PFSK-1 (cell line): ENCODE measurements at regions not wholly inside any gene's neighbourhood (a gene's known extent, or its start where the extent isn't known, plus 50 kb on each side); places are given as distances from the start of the nearest gene placed in this dataset.

ENCODE experiments used
- FOXP2 ChIP-seq: optimal IDR thresholded peaks from 2 replicates; pipeline ENCODE3; 2011; ENCODE audit warnings: borderline replicate concordance, control low read depth, inconsistent platforms; ENCODE audit not compliant: insufficient read depth; ENCODE audit errors: extremely low read length, extremely low read depth
- POLR2AphosphoS5 ChIP-seq: IDR thresholded peaks from 2 replicates; pipeline ENCODE4 v1.6.1; 2012; ENCODE audit warnings: low read depth, mild to moderate bottlenecking, control low read depth, low read length, moderate library complexity
- SIN3A ChIP-seq: IDR thresholded peaks from 2 replicates; pipeline ENCODE4 v1.6.1; 2012; ENCODE audit warnings: mild to moderate bottlenecking, low read length, moderate library complexity, borderline replicate concordance; ENCODE audit not compliant: insufficient read depth
- TAF1 ChIP-seq: IDR thresholded peaks from 2 replicates; pipeline ENCODE4 v1.6.1; 2012; ENCODE audit warnings: low read length, control low read depth, borderline replicate concordance; ENCODE audit not compliant: insufficient read depth
- TF ChIP-seq, protein P1 (sequence below), 2 experiments: IDR thresholded peaks; 2 replicates each; pipeline versions ENCODE4 v1.6.1 to v1.8.0; 2011 to 2012; ENCODE audit warnings: low read depth in 2 of 2, low read length in 2 of 2, control low read depth in 1 of 2, inconsistent platforms in 1 of 2, mild to moderate bottlenecking in 1 of 2, moderate library complexity in 1 of 2; ENCODE audit not compliant: insufficient read depth in 1 of 2

DNA sequence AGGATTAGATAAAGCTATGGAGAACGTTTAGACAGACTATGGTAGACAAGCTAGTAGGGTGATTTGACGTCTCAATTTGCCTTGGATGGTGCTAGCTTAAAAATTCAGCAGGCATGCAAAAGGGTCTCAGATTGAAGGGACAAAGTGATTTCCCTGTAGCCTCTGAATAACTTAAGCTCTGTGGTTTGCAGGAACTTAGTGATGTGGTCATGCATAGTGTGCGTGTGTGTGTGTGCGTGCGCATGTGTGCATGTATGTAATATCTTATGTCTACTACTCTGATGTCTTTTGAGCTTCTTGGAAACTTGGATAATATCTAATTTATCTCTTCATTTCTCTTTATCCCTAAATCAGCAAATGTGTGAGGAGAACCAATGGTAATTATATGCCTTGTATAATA is 183.6 kb upstream of the TNC start:
- TF ChIP-seq, protein P1, sequence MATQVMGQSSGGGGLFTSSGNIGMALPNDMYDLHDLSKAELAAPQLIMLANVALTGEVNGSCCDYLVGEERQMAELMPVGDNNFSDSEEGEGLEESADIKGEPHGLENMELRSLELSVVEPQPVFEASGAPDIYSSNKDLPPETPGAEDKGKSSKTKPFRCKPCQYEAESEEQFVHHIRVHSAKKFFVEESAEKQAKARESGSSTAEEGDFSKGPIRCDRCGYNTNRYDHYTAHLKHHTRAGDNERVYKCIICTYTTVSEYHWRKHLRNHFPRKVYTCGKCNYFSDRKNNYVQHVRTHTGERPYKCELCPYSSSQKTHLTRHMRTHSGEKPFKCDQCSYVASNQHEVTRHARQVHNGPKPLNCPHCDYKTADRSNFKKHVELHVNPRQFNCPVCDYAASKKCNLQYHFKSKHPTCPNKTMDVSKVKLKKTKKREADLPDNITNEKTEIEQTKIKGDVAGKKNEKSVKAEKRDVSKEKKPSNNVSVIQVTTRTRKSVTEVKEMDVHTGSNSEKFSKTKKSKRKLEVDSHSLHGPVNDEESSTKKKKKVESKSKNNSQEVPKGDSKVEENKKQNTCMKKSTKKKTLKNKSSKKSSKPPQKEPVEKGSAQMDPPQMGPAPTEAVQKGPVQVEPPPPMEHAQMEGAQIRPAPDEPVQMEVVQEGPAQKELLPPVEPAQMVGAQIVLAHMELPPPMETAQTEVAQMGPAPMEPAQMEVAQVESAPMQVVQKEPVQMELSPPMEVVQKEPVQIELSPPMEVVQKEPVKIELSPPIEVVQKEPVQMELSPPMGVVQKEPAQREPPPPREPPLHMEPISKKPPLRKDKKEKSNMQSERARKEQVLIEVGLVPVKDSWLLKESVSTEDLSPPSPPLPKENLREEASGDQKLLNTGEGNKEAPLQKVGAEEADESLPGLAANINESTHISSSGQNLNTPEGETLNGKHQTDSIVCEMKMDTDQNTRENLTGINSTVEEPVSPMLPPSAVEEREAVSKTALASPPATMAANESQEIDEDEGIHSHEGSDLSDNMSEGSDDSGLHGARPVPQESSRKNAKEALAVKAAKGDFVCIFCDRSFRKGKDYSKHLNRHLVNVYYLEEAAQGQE (IDR thresholded peaks at IDR 0.05; ENCODE audit: insufficient read depth in 1 of 2, low read depth in 2 of 2, low read length in 2 of 2), result no peak
- TF ChIP-seq TAF1, result no peak
- no peak for TF ChIP-seq FOXP2
- no peak for TF ChIP-seq POLR2AphosphoS5
- TF ChIP-seq SIN3A, result no peak

DNA sequence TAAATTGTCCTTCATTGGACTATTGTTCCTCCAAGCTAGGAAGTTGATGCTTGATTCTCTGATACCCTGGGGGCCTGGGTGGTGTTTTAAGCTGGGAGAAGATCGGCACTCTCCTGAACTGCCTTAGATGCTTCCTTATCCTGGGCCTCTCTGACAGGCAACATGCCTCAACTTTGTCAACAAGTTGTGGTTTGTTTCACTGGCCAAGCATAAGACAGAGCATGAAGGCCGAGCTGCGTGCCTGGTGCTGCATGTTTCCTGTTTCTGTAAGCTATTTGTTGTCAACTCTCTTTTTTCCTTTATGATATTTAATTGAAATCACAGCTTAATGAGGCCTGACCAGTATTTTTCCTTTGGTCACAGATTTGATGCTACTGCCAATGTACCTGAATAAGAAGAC is 187.6 kb upstream of the TNC start:
- no peak for TF ChIP-seq FOXP2
- TF ChIP-seq POLR2AphosphoS5, result no peak
- no peak for TF ChIP-seq SIN3A
- TF ChIP-seq TAF1, result no peak
- TF ChIP-seq, protein P1 (IDR thresholded peaks at IDR 0.05; ENCODE audit: insufficient read depth in 1 of 2, low read depth in 2 of 2, low read length in 2 of 2), result no peak

DNA sequence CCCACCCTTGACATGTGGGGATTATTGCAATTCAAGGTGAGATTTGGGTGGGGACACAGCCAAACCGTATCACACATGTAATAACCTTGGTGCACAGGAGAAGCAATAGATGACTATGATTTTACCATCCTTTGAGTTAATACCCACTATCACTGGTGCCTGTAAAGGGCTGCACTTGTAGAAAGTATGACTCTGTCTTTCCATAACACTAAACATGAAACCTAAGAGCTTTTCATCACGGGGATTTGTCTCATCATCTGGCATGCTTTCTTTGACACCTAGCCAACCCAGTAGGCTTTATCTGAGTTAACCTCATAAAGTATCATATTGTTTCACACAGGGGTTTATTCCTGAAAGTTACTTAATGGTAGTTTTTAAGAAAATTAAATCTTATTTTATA is 188.9 kb upstream of the TNC start:
- TF ChIP-seq, protein P1 (IDR thresholded peaks at IDR 0.05; ENCODE audit: insufficient read depth in 1 of 2, low read depth in 2 of 2, low read length in 2 of 2), result no peak

DNA sequence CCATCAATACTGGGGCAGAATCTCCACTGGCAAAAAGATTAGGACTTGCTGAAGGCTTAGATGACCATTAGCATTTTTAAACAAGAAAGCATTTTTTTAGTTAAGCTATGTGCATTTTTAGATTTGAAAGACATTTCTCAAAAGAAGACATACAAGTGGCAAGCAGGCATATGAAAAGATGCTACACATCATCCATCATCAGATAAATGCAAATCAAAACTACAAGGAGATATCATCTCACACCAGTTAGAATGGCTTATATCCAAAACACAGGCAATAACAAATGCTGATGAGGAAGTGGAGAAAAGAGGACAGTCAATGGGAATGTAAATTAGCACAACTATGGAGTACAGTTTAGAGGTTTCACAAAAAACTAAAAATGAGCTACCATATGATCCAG is 195.6 kb upstream of the TNC start:
- TF ChIP-seq, protein P1 (IDR thresholded peaks at IDR 0.05; ENCODE audit: insufficient read depth in 1 of 2, low read depth in 2 of 2, low read length in 2 of 2), result no peak
- TF ChIP-seq FOXP2 (no peak), SIN3A (no peak), POLR2AphosphoS5 (no peak), TAF1 (no peak)

DNA sequence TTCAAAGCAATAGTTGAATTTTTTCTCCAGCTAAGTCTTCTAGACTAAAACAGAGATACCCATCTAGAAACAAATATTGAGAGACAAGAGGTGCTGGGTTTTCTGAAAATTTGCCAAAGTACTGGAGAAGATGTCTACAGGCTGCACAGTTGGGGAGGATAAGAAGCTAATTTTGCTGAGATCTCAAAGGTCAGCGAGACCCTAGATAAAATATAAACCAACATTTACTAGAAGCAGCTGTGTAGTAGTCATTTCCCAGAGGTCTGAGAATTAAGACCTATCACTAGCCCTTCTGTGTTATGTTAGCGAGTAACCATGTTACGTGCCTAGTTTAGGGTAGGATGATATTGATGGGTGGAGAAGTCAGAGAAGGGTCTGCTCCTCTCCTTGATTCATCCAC is 208.5 kb upstream of the TNC start:
- no peak for TF ChIP-seq TAF1
